Astrocyte of the hippocampus (primary cell): ENCODE measurements at regions not wholly inside any gene's neighbourhood (a gene's known extent, or its start where the extent isn't known, plus 50 kb on each side); places are given as distances from the start of the nearest gene placed in this dataset.

Experiments used
- DNase-seq: peaks from one replicate; pipeline ENCODE4 v3.0.0; 2011; ENCODE audit warnings: low read depth, low spot score

DNA sequence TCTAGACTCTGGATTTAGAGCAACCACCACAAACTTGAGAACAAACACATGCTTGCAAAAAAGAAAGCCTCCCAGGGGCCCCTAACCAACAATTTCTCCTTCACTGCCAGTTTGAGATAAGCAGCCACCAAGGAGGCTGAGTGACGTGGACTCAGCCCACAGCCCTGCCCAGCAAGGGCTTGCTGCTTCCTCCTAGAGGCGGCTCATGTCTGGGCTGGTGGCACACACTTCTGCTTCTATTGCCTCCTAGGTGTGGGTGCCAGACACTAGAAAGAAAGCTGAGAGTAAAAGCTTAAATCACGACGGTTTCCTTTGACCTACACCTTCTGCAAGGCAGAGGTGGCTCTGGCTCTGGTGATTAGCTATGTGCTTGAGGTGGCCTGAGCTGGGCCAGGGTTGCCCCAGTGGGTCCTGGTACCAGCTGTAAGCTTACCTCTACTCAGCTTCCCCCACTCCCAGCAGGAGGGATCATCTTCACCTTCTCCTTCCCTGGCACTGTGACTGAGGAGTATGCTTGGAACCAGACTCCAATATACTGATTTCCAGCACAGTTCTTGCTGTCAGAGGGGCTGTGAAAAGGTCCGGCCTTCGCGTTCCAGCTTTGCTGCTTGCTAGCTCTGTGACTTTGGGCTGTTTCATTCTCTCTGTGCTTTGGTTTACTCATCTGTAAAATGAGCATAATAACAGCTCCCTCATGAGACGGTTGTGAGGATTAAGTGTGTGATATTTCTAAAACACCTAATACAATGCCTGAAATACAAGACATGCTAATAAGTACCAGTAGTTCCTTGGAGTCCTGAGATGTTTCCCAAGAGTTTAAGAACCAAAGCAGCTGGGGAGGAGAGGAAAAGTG, 89.7 kb upstream of the PARP11 start:
- peak; percentile 32 for DNase-seq

DNA sequence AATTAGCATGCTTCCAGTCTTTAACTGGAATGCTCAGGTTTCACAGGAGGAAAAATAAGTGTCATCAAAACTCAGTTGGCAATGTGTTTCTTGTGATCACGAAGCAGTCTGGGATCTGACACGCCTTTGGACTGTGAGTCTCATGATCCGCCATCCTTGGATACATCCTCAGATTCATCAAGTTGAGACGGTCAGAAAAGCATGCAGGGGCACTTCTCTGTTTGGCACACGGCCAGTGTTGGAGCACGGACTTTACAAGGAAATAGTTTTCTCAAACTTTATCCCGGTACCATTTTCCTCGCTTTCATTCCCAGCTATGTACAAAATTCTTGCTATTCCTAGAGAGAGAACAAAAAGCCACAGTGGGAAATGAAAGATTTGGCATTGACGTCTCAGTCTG, 88.4 kb upstream of the PARP11 start:
- no peak for DNase-seq

DNA sequence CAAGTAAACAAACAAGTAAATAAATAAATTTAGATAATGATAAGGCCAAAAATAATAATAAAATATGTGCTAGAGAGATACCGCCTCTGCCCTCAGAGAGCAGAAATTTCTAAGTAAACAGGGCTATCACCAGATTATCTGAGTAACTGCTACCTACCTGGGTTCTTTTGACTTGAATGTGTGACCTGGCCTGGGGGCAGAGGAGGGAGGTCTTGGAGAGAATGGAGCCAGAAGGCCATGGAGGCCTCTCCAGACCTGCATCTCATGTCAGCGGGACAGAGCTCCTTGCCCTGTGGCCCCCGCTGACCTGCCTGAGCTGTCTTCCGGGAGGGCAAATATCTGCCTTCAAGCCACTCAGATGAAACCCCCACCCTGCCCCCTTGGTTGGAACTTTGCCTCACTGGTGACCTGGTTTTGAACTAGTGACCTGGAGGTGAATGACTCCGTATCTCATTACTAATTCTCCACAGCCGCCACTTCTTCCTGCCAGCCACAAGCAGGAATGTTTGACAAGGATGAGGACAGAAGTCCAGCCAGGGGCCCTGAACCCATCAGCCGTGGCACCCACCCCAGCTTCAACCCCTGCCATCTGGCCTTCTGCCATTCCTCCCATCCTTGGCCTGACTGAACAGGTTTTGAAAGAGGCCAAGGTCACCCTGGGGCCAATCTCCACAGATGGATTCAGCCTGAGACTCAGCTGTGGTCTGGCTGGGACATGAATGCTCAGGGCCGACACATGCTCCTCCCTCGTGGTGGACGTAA, 86.8 kb upstream of the PARP11 start:
- no peak for DNase-seq

DNA sequence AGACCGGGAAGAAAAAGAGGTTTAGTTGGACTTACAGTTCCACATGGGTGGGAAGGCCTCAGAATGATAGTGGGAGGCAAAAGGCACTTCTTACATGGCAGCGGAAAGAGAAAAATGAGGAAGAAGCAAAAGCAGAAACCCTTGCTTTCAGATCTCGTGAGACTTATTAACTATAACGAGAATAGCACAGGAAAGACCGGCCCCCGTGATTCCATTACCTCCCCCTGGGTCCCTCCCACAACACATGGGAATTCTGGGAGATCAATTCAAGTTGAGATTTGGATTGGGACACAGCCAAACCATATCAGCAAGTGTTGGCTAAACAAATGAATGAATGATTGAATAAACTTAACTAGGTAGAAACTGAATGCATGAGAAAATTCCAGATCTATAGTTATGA, 85.3 kb upstream of the PARP11 start:
- DNase-seq = no peak

DNA sequence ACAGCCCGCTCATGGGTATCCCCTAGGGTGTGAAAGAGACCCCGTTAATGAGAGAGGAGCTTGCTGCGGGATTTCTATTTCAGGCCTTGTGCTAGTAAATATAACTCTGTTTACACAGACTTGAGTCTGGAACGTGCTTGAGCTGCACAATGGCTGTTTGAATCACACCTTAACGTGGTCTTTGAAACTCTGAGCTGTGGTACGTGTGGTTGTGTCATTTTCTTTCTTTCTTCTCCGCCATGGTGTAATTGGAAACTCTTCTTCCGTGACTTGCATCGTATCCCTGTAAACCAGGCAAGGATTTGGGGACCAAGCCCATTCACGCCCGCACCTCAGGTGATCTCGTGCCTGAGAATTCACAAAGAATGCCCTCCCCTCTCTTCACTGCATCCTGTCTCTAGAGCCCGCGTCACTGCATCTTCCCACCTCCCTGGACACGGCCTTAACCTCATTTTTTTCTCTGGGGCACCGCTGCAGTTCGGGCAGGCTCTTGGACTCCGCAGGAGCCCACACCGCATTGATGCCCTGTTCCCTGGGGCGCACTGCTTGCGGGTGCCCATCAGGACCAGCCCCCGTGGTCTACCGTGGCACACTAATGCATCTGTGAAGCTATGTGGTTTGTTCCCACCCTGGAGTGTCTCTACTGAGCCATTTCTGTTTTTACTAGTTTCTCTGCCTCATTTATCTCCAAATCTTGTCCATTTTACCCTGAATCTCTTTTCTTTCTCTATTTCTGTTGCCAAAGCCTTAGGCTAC, 78.4 kb upstream of the PARP11 start:
- DNase-seq = no peak

DNA sequence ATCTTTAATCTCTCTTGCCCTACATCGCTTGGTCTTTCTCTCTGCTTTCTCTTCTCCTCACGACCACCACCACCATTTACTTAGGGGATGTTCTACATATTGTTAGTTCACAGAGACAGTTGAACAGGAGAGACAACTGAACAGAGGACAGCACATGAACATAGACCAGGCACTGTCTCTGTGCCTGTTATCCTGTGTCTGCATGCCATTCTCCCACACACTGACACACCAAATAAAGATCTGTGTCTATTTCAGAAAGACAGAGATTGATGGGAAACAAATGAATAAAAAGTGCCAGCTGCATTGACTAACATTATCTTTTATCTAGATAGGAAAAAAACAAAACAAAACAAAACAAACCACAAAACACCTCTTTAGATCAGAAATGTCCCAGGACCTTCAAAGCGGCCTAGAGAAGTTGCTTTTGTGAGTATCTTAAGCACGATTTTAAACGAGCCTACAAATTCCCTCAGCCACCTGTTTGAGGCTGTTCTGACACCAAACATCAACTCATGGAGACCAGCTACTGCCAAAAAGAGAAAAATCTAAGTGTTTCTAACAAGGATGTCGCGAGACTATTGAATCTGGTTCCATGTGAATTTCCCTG, 77.6 kb upstream of the PARP11 start:
- DNase-seq = no peak

DNA sequence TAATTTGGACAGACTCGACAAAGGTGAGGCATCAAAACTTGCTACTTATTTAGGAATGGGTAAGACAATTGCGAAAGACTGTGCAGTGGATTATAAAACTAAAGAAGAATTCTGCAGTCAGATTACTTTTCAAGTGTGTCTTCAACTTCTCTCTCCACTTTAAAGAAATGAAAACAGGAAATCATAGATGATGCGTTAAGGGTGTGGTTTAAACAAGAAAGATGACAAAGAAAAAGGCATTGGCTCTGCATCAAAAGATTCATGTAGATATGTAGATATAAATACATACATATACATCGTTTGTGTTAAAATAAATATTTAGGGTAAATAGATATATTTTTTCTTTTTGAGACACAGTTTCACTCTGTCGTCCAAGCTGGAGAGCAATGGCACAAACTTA, 74.6 kb upstream of the PARP11 start:
- no peak for DNase-seq

DNA sequence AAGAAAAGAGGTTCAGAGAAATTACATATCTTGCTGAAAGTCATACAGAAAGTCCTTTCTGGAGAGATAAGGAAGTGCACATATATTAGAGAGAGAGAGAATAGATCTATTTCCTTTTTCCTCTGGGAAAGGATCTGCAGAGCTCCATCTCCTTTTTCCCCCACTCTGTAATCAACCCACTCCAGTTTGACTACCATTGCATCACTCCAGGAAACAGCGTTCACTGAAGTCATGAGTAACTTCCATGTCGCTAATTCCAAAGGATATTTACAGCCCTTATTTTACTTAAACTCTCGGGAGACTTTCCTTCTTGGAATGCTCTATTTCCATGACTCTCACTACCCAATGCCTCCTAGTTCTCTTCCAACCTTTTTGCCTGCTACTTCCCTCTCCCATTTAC, 72.5 kb upstream of the PARP11 start:
- DNase-seq = no peak

DNA sequence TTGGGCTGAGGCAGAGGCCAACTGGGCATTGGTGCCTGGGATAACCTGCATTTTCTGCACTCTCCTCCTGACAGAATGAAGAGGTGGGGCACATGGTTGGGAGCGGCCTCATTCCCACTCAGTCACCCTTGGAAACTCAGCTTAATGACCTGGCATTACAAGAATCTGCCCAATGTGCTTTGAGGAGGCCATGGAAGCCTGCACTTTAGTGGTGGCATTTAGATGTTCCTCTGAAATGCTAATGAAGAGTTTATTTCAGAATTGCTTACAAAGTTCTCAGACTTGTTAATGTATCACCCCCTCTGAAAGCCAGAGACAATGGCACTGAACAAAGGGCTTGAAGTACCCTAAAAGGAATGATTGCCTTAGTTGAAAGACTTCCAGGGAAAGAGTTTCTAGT, 71.4 kb upstream of the PARP11 start:
- peak; percentile 29 for DNase-seq

DNA sequence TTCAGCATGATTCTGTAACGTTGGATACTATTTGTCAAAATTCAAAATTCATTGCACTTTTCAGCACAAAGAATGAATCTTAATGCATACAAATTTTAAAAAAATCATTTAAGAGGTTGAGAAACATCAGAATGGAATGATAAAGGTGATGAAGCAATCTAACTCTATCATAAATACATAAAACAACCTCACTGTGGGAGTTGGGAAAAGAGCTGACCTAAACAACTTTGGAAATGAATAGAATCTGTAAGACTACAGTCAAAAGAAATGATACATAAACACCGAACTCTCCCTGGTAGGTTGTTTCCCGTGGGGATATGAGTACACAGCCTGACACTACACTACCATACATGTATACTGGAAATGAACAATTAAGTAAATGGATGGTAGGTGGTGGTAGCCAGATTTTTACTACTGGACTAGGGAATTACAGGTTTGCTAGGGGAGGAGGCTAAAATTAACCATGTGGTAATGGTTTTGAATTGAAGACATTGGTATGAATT, 64.9 kb upstream of the PARP11 start:
- DNase-seq = no peak

DNA sequence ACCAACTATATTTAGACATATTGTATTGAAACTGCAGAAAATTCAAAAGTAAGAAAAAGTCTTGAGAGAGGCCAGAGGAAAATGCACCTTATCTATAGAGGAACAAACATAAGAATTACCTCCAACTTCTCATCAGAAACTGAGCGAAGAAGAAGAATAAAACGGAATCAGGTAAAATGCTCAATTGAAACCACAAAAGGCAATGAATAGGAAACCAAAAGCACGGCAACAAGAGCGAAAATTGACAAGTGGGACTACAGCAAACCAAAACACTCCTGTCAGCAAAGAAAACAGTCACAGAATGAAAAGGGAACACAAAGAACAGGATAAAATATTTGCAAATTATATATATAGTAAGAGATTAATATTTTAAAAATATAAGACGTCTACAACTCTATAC, 61.9 kb upstream of the PARP11 start:
- no peak for DNase-seq

DNA sequence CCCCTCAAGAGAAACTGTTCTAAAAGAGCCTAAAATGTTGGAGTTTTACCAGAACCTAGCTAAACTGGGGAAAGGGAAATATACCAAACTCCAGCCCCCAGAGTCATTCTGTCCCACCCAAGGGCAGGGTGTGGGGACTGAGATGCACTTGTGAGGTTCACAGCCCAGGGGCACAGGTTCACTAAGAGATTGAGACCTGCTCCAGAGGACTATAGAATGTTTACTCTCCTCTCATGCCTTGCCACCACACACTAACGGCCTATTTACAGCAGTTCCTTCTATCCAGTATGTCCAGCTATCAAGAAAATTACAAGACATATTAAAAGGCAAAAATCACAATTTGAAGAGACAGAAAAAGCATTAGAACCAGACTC, 60.6 kb upstream of the PARP11 start:
- DNase-seq = no peak

DNA sequence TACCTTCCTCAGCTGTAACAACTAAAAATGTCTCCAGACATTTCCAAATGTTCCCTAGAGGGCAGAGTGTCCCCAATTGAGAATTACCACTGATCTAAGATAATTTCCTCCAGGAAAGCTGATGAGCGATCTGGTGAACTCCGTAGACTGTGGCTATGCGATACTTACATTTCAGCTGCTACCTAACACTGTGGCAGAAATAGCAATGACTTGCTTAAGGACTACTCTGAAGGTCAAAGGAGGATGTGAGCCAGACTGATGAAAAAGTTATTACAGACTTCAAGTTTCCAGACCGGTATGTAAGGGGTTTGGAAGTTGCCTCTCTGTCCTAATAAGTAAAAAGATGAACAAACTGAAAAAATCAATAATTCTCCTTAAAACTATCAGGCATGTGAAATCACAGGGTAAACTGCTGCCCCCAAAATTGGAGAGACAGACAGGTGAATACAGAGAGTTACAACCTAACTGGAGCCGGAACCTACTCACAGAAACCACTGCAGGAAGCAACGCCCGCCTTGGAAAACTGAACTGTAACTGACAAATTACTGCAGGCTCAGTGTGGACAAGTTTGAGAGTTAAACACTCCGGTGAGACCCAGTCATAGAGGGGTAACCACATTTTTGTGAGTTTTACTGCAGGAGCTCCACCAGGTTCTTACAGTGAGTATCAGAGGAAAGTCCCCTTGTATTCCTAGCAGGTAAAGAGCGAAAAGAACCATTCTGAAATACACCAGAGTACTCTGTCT, 60.0 kb upstream of the PARP11 start:
- DNase-seq = no peak

DNA sequence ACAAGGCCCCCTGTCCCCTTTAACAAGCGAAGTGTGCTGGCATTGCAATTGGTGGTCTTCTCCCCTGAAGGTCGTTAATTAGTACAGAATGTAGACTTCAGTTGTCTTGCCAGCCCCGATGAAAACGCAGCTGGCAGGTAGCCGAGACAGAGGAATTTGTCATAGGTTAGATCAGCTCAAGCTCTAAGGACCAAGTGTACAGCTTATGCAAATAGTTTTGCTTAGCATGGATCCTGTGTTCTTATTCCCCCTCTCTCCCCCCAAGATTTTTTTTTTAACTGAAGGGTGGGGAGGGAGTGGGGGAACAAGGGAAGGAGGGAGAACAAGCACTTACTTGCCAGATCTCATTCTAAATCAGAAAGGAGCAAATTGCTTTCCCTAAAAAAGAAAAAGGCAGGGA, 58.6 kb upstream of the PARP11 start:
- peak; percentile 75 for DNase-seq

DNA sequence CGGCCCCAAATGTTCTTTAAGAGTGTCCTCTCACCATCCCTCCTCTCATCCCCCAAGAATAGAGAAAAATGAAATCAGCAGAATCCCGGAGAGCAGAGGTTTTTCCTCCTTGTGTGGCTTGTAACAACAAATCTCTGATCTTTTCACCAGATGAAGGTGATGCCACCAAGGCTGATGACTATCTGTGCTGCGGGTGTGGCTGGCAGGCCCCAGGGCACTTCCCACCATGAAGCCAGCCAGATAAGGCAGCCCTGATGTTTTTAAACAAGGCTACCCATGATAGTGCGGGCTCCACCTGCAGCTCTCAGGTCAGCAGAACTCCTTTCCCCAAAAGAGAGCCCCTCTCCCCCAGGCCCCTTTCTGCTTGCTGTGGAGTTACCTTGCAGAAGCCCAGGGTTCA, 58.0 kb upstream of the PARP11 start:
- no peak for DNase-seq

DNA sequence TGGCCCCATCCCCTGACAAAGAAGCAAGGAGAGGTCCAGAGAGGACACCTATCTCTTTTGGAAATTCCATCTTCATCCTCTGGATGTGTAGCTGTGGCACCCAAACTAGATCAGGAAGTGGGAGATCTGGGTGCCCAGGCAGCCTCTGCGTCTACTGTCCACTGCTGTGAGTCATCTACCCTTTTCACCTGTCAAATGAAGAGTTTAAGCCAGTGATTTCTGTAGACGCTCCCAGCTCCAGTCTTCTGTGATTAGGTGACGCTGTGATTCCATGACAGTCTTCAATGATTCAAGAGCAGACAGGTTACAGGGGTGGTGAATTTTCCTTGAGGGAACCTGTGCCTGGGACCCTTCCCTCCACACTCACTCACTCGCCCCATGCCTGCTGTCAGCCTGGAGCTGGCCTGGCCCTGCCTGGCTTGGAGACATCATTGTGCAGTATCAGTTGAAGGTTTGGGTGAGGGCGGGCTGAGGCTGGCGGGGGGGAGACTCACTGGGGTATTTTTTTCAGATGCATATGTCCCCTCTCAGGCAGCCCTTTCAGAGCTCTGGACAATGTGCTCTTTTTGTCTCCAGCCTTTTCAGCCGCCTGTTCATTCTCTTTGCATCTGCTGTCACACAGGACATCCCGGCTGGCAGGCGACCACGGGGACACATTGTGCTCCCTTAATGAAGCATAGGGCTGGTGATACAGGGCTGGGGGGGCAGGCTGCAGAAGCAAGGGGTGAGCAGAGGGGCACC, 56.8 kb upstream of the PARP11 start:
- DNase-seq = no peak

DNA sequence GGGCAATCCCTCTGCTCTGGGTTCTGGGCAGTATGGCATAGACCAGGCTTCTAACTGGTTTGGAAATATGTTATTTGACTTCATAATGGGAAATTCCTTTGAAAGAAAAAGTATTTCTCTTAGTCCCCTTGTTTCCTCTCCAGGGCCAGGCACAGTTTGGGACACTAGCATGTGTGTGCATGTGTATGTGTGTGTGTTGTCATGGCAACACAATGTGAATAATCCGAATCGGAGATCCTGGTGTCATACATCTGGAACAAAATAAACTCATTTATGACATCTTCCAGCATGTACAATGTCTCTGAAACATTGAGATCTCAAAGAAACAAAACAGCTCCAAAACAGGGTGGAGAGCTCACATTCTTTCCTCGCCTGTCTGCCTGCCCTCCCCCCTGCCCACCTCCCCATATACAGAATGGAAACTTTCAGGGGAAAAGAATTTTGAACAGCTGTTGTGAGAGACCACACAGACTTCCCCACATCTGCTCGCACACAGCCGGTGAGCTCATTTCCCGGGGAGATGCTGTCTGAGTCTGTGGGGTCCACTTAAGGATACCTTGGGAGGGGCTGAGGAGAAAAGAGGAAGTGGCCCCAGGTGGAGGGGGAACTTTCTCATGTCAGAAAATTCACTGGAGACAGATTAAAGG, 55.5 kb upstream of the PARP11 start:
- no peak for DNase-seq

DNA sequence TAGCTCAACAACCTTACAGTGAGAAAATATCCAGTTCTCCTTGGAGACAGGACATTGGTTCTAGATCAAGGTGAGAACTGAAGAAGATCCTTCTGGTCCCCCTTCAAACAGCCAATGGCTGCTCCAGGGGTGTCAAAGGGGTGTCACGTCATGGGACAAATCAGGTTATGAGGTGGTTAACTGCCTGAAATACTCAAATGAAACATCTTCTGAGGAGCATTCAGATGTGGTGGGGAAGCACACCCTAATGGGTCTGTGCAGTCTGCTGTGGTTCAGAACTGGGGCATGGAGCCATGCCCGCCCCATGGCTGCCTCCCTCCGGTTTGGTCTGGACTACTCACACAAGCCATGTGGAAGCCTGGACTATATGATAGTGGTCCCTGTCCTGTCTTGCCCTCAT, 52.4 kb upstream of the PARP11 start:
- no peak for DNase-seq

DNA sequence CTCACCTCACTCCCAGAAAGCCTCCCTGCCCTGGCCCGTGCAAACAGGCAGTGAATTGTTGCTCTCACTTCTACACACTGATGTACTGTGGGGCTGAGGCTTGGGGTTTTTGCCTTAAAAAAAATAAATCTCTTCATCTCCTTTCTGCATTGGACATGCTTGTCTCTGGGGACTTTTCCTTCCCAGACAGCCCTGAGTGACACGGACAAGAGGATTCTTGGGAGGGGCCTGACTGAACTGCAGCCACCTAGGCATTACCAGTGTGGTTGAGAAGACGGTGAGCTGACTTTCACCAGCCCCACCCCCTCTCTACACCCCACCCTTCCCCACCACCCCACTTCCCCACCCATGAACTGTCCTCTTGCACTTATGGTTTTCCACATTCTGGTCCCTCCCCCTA, 51.6 kb upstream of the PARP11 start:
- no peak for DNase-seq

DNA sequence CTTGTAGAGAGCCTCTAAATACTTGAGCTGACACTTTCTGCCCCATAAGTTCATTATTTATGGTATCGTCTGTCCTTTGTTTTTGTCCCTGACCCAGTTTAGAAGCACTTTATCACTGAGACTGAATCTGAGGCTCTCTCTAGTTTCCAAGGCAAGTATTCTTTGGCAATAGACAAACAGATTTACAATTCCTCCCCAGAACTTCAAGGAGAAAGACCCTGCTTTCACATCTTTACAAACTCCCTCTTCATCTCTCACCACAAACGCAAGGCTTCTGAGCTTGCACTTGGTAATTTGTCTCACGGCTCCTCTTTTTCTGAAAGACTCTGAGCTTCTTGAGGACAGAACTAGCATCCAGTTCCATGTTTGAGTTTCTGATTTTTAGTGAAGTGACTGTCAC, 49.8 kb upstream of the PARP11 start:
- DNase-seq = no peak
